SK-N-MC (cell line): ENCODE measurements at regions not wholly inside any gene's neighbourhood (a gene's known extent, or its start where the extent isn't known, plus 50 kb on each side); places are given as distances from the start of the nearest gene placed in this dataset.

Experiments
- EZH2 ChIP-seq: fragments of 200-600 bp; sonication (generic); IDR thresholded peaks from one replicate; pipeline ENCODE4 v1.6.1; 2017; ENCODE audit warnings: antibody characterized with exemption
- FOXP2 ChIP-seq: optimal IDR thresholded peaks from 2 replicates; pipeline ENCODE3; 2011; ENCODE audit warnings: mild to moderate bottlenecking, moderate library complexity; ENCODE audit not compliant: insufficient read depth; ENCODE audit errors: extremely low read length, control extremely low read depth
- POLR2AphosphoS5 ChIP-seq: IDR thresholded peaks from 2 replicates; pipeline ENCODE4 v1.6.1; 2012; ENCODE audit warnings: mild to moderate bottlenecking, low read depth, low read length, borderline replicate concordance

DNA sequence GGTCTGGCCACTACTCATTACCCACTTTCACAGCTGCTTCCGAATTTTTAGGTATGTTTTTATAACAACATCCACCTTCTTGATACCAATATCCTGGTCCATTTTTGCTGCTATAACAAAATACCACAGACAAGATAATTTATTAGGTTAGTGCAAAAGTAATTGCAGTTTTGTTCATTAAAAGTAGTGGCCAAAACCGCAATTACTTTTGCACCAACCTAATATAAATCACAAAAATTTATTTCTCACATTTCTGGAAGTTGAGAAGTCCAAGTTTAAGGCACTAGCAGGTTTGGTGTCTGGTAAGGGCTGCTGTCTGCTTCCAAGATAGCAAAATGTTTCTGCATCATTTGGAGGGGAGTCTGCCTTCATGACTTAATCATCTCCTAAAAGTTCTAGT lies 624.7 kb upstream of the ALCAM start:
- no peak for TF ChIP-seq POLR2AphosphoS5
- TF ChIP-seq EZH2 = no peak
- TF ChIP-seq FOXP2 = no peak
